Fibroblast of the aortic adventitia (primary cell): ENCODE measurements at regions not wholly inside any gene's neighbourhood (a gene's known extent, or its start where the extent isn't known, plus 50 kb on each side); places are given as distances from the start of the nearest gene placed in this dataset.

Experiments
- DNase-seq: peaks from one replicate; pipeline ENCODE4 v3.0.0-alpha.2; 2010; ENCODE audit warnings: low read depth
- H3K4me3 ChIP-seq: 2 replicates; pipeline ENCODE4 v1.5.1; 2011; ENCODE audit warnings: low read depth, mild to moderate bottlenecking, control low read depth, low read length, moderate library complexity
- TF ChIP-seq, protein P1 (sequence below): IDR thresholded peaks from 2 replicates; pipeline ENCODE4 v1.5.1; 2011; ENCODE audit warnings: mild to moderate bottlenecking, low read length, control low read depth, inconsistent platforms; ENCODE audit not compliant: insufficient read depth

DNA sequence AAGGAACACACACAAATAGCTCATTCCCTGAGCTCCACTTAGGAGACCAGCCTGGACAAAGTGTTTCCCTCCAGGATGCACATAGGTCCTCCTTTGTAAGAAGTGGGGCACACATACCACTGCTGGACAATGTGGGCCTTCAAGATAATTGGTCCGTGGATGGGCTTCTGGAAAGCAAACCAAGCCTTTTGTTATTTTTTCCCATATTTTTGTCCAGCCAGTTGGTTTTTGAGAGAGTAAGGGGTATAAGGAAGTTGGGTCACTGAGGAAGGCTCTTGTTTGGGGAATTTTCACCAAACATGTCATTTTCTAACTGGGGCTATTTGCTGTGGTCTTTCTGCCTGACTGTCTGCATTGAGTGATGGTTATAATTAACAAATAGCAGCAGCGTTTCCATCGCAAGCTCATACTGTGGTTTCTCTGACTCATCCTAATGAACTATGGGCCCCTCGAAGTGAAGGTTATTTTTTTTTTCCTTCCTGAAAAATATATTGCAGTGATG lies 306.3 kb upstream of the DUSP10 start:
- TF ChIP-seq, protein P1, sequence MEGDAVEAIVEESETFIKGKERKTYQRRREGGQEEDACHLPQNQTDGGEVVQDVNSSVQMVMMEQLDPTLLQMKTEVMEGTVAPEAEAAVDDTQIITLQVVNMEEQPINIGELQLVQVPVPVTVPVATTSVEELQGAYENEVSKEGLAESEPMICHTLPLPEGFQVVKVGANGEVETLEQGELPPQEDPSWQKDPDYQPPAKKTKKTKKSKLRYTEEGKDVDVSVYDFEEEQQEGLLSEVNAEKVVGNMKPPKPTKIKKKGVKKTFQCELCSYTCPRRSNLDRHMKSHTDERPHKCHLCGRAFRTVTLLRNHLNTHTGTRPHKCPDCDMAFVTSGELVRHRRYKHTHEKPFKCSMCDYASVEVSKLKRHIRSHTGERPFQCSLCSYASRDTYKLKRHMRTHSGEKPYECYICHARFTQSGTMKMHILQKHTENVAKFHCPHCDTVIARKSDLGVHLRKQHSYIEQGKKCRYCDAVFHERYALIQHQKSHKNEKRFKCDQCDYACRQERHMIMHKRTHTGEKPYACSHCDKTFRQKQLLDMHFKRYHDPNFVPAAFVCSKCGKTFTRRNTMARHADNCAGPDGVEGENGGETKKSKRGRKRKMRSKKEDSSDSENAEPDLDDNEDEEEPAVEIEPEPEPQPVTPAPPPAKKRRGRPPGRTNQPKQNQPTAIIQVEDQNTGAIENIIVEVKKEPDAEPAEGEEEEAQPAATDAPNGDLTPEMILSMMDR: no peak
- H3K4me3 ChIP-seq: no peak overlapping the region
- DNase-seq: peak; percentile 37

DNA sequence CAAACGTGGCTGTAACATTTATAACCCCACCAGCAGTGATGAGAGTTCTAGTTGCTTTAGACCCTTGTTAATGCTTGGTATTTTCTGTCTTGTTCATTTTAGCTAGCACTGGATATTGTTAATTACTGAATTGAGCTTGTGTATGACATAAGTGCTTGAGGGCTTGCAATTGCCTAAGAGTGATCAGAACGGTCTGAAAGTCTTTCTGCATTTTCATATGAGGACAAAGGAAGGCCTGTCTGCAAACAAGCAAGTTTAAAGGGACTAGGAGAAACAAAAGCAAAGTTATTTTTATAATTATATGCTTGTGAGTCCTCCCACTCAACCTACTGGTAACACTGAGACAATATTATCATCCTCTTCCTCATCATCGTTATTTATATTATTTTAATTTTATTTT lies 305.5 kb upstream of the DUSP10 start:
- no peak for DNase-seq
- TF ChIP-seq, protein P1: no peak
- H3K4me3 ChIP-seq: no peak overlapping the region

- no peak for DNase-seq
- TF ChIP-seq, protein P1: no peak
- no peak overlapping the region for H3K4me3 ChIP-seq
Observed at GRCh38 chr1:222046684-222047263, 304.9 kb upstream of the DUSP10 start.

DNA sequence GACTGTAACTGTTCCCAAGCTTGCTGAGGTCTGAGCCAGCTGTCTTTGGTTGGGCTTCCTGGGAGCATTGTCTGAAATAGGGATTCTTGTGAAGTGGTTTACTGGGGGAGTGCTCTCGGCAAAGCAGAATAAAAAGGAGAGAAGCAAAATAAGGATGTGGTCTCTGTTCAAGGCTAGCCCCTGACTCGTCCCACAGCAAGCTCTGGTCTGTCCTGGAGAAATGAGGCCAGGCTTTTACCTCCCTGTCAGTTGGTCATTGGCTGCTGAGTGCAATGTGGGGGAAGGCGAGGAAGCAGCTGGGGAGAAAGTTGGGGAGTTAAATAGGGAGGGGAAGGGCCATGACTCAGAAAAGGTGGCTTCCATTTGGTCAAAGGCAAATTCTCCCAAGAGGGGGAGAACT lies 303.9 kb upstream of the DUSP10 start:
- DNase-seq: no peak
- TF ChIP-seq, protein P1: no peak

GRCh38 chr1:222045236-222045635 lies 303.3 kb upstream of the DUSP10 start:
- DNase-seq: no peak
- H3K4me3 ChIP-seq: no peak overlapping the region
- TF ChIP-seq, protein P1: no peak

More for the DNA sequence above, 303.9 kb upstream of the DUSP10 start:
- no peak overlapping the region for H3K4me3 ChIP-seq

DNA sequence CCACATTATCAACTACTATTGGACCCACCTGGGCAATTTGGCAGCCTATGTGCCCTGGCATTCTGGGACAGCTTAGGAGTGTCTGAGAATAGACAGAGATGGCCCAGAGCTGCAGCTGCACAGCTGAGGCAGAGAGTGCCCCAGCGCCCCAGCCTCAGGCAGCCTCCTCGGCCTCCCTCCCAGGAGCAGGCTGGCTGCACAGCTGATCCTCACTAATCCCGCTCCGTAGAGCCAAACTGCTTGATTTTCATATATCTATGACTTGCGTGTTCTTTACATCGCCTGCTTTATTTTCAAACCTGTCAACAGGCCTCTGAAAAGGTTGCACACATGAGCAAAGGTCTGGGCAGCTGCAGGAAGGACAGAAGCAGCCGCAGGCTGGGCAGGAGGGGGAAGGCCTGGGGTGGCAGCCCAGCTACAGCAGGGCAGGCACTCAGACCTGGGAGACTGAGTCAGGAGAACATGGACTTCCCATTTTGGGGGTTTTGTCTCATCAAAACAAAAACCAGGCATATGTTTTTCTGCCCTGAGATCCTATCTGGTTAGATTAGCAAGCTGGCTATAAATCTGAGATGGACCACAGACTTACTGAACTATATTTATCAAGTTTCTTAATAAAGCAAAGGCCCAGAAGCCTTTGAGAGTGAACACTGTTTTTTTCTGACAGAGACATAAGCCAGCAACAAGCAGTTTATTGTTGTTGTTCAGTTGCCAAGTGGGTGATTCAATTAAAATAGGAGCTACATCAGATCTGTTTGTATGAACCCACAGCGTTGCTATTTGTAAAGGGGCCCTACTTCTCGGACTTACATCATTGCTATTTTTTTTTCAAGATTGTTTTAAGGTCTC lies 301.8 kb upstream of the DUSP10 start:
- TF ChIP-seq, protein P1: no peak
- H3K4me3 ChIP-seq: no peak overlapping the region
- peak; percentile 99 for DNase-seq
